MCF 10A (cell line): ENCODE measurements at regions not wholly inside any gene's neighbourhood (a gene's known extent, or its start where the extent isn't known, plus 50 kb on each side); places are given as distances from the start of the nearest gene placed in this dataset.

Experiments used
- BruUV-seq: library from RNA; stranded (reverse); fragments of 400-500 nt; replicated peaks from 2 replicates; lab custom pipeline; 2021; lab: Mats Ljungman, UMichigan
- CTCF ChIA-PET: fragments of 300-600 bp; sonication (Branson Sonifier 250); formaldehyde crosslinking; extraction: SDS; loops from one replicate; lab custom pipeline; 2021; ENCODE audit warnings: antibody characterized with exemption, inconsistent platforms; lab: Yijun Ruan, JAX
- POLR2A ChIA-PET: fragments of 300-600, 350-650 bp; sonication (Branson Sonifier 250); formaldehyde crosslinking; extraction: SDS; loops from one replicate; lab custom pipeline; 2020; ENCODE audit warnings: antibody characterized with exemption, inconsistent platforms; lab: Yijun Ruan, JAX
- DNase-seq: peaks from one replicate; pipeline ENCODE4 v3.0.0-alpha.2; 2018; ENCODE audit not compliant: unreplicated experiment
- H3K27ac Mint-ChIP-seq: one replicate; pipeline ENCODE4 v1.8.0; 2022; ENCODE audit warnings: mild to moderate bottlenecking, low read depth, mixed read lengths; ENCODE audit not compliant: unreplicated experiment
- H3K27me3 Mint-ChIP-seq: one replicate; pipeline ENCODE4 v1.8.0; 2022; ENCODE audit warnings: mixed read lengths; ENCODE audit not compliant: insufficient read depth, unreplicated experiment
- H3K36me3 Mint-ChIP-seq: one replicate; pipeline ENCODE4 v1.8.0; 2022; ENCODE audit warnings: mild to moderate bottlenecking, moderate library complexity, mixed read lengths; ENCODE audit not compliant: insufficient read depth, unreplicated experiment
- H3K4me1 Mint-ChIP-seq: one replicate; pipeline ENCODE4 v1.8.0; 2022; ENCODE audit warnings: mixed read lengths; ENCODE audit not compliant: insufficient read depth, unreplicated experiment
- H3K4me3 Mint-ChIP-seq: one replicate; pipeline ENCODE4 v1.8.0; 2022; ENCODE audit warnings: mild to moderate bottlenecking, moderate library complexity, mixed read lengths; ENCODE audit not compliant: unreplicated experiment
- H3K9me3 Mint-ChIP-seq: one replicate; pipeline ENCODE4 v1.8.0; 2022; ENCODE audit warnings: mixed read lengths; ENCODE audit not compliant: unreplicated experiment
- intact Hi-C: fragments of 100-400 bp; cut with micrococcal nuclease; formaldehyde crosslinking; loops from 2 replicates; pipeline ENCODE4 v1.14.1; 2022
- TF ChIP-seq, protein P1 (sequence below): fragments of 200-600 bp; IDR thresholded peaks from one replicate; pipeline ENCODE4 v1.8.0; 2022; ENCODE audit warnings: antibody characterized with exemption, mild to moderate bottlenecking; ENCODE audit not compliant: unreplicated experiment

GRCh38 chr14:47833011-47833410, 157.6 kb upstream of the MDGA2 start:
- Mint-ChIP-seq H3K36me3 (no peaks in the 10 kb centered on the region), H3K4me1 (no peaks in the 10 kb centered on the region), H3K9me3 (no peaks in the 10 kb centered on the region), H3K27ac (no peak overlapping the region), H3K4me3 (no peak overlapping the region), H3K27me3 (no peaks in the 10 kb centered on the region)
- BruUV-seq = no TSS peak
- ChIA-PET CTCF (no interaction called here), POLR2A (no interaction called here)
- TF ChIP-seq, protein P1, sequence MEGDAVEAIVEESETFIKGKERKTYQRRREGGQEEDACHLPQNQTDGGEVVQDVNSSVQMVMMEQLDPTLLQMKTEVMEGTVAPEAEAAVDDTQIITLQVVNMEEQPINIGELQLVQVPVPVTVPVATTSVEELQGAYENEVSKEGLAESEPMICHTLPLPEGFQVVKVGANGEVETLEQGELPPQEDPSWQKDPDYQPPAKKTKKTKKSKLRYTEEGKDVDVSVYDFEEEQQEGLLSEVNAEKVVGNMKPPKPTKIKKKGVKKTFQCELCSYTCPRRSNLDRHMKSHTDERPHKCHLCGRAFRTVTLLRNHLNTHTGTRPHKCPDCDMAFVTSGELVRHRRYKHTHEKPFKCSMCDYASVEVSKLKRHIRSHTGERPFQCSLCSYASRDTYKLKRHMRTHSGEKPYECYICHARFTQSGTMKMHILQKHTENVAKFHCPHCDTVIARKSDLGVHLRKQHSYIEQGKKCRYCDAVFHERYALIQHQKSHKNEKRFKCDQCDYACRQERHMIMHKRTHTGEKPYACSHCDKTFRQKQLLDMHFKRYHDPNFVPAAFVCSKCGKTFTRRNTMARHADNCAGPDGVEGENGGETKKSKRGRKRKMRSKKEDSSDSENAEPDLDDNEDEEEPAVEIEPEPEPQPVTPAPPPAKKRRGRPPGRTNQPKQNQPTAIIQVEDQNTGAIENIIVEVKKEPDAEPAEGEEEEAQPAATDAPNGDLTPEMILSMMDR = no peak
- intact Hi-C loops = no loop called here
- no peak for DNase-seq

DNA sequence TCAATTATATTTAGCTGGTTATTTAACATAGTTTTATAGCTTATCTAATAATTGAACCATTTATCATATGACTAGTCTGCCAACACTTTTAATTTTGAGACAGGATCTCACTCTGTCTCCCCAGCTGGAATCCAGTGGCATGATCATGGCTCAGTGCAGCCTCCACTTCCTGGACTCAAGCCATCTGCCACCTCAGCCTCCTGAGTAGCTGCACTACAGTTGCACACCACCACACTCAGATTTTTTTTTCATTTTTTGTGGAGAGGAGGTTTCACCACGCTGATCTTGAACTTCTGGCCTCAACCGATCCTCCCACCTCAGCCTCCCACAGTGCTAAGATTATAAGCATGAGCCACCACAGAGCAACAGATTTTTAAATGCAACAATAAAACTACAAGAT, 151.4 kb upstream of the MDGA2 start:
- H3K4me1 Mint-ChIP-seq = no peaks in the 10 kb centered on the region
- H3K4me3 Mint-ChIP-seq = no peak overlapping the region
- H3K27ac Mint-ChIP-seq = no peak overlapping the region
- BruUV-seq = no TSS peak
- TF ChIP-seq, protein P1 = no peak
- ChIA-PET POLR2A (no interaction called here), CTCF (interaction anchor here (0.7 kb wide), 1 partner anchor 249 kb away, joined by 3 read pairs; no protein-coding TSS in a partner anchor)
- H3K36me3 Mint-ChIP-seq = no peaks in the 10 kb centered on the region
- no peak for DNase-seq
- H3K27me3 Mint-ChIP-seq = no peaks in the 10 kb centered on the region
- intact Hi-C loops = no loop called here
- H3K9me3 Mint-ChIP-seq = no peaks in the 10 kb centered on the region

DNA sequence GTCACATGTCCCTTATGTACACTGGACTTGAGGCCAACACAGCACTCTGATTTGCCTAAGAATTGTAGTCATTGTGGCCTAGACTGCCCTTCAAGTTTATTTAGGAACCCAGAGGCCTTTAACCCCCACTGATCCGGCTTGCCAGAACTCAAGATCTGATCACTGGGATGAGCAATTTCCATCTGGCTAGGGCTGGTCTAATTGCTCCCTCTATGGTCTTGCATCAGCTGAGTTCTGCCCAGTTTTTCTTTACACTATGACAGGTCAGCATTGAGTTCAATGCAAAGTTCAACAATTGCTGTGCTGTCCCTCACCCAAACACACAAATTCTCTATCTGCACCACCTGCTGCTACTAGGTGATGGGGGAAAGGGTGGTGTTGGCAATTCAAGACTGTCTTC, 146.9 kb upstream of the MDGA2 start:
- intact Hi-C loops = no loop called here
- Mint-ChIP-seq H3K4me1 (no peaks in the 10 kb centered on the region), H3K9me3 (no peaks in the 10 kb centered on the region), H3K27ac (no peak overlapping the region), H3K4me3 (no peak overlapping the region), H3K27me3 (no peaks in the 10 kb centered on the region), H3K36me3 (no peaks in the 10 kb centered on the region)
- ChIA-PET CTCF (no interaction called here), POLR2A (no interaction called here)
- DNase-seq = no peak
- BruUV-seq = no TSS peak
- TF ChIP-seq, protein P1 = no peak

- no peak for DNase-seq
- ChIA-PET POLR2A (no interaction called here), CTCF (no interaction called here)
- Mint-ChIP-seq H3K36me3 (no peaks in the 10 kb centered on the region), H3K27me3 (no peaks in the 10 kb centered on the region), H3K4me3 (no peak overlapping the region), H3K4me1 (no peaks in the 10 kb centered on the region), H3K9me3 (no peaks in the 10 kb centered on the region), H3K27ac (no peak overlapping the region)
- BruUV-seq = no TSS peak
- TF ChIP-seq, protein P1 = no peak
- intact Hi-C loops = no loop called here
These were observed 145.7 kb upstream of the MDGA2 start for GRCh38 chr14:47821135-47821534.
